CD4-positive, CD25-positive, alpha-beta regulatory T cell (primary cell): ENCODE measurements at regions not wholly inside any gene's neighbourhood (a gene's known extent, or its start where the extent isn't known, plus 50 kb on each side); places are given as distances from the start of the nearest gene placed in this dataset.

ENCODE experiments used
- ATAC-seq, 2 donors: fragments of 150-1000 bp; cut with Tn5 transposase; one replicate each; pipeline ENCODE4 v1.10.0; 2021; ENCODE audit warnings: low read depth in 2 of 2, moderate number of reproducible peaks in 2 of 2, moderate library complexity in 1 of 2
- DNase-seq, 3 donors: peaks; one replicate each; pipeline versions ENCODE4 v3.0.0 to v3.0.0-alpha.2; 2012 to 2022; ENCODE audit warnings: mixed read lengths in 1 of 3
- H3K27ac ChIP-seq: one replicate; pipeline ENCODE4 v1.7.0; 2013; ENCODE audit warnings: mild to moderate bottlenecking, low read length; ENCODE audit not compliant: insufficient read depth, poor library complexity, severe bottlenecking
- H3K27me3 ChIP-seq: one replicate; pipeline ENCODE4 v1.7.0; 2013; ENCODE audit warnings: low read length; ENCODE audit not compliant: control insufficient read depth, insufficient read depth
- H3K36me3 ChIP-seq: one replicate; pipeline ENCODE4 v1.7.0; 2013; ENCODE audit warnings: mild to moderate bottlenecking, low read length, moderate library complexity; ENCODE audit not compliant: control insufficient read depth, insufficient read depth
- H3K4me1 ChIP-seq: 2 replicates; pipeline ENCODE4 v1.7.0; 2013; ENCODE audit warnings: mild to moderate bottlenecking, low read length; ENCODE audit not compliant: insufficient read depth, control insufficient read depth, poor library complexity, severe bottlenecking
- H3K4me3 ChIP-seq: one replicate; pipeline ENCODE4 v1.7.0; 2013; ENCODE audit warnings: low read depth, mild to moderate bottlenecking, low read length, moderate library complexity
- H3K9me3 ChIP-seq, 2 experiments: 1 replicate in 1 of 2; 2 replicates in 1 of 2; pipeline ENCODE4 v1.7.0; 2013; ENCODE audit warnings: low read length in 2 of 2, mild to moderate bottlenecking in 1 of 2, moderate library complexity in 1 of 2; ENCODE audit not compliant: control insufficient read depth in 2 of 2
- H3K27ac Mint-ChIP-seq, 3 donors: one replicate each; pipeline ENCODE4 v1.8.0; 2020 to 2022; ENCODE audit warnings: mild to moderate bottlenecking in 3 of 3, mixed read lengths in 3 of 3, moderate library complexity in 2 of 3
- H3K27me3 Mint-ChIP-seq: one replicate; pipeline ENCODE4 v1.8.0; 2022; ENCODE audit warnings: mild to moderate bottlenecking, mixed read lengths
- H3K36me3 Mint-ChIP-seq: one replicate; pipeline ENCODE4 v1.8.0; 2020; ENCODE audit warnings: mixed read lengths
- H3K4me1 Mint-ChIP-seq, 4 donors: one replicate each; pipeline ENCODE4 v1.8.0; 2020 to 2022; ENCODE audit warnings: mixed read lengths in 4 of 4, mild to moderate bottlenecking in 1 of 4
- H3K4me3 Mint-ChIP-seq, 4 donors: one replicate each; pipeline ENCODE4 v1.8.0; 2020 to 2022; ENCODE audit warnings: mild to moderate bottlenecking in 4 of 4, mixed read lengths in 4 of 4, moderate library complexity in 3 of 4
- H3K9me3 Mint-ChIP-seq, 7 donors: one replicate each; pipeline ENCODE4 v1.8.0; 2020 to 2022; ENCODE audit warnings: mixed read lengths in 7 of 7, mild to moderate bottlenecking in 3 of 7, moderate library complexity in 2 of 7

- Mint-ChIP-seq H3K9me3 (peaks cover 0 to 6% (median 3%) of the 10 kb centered on the region in 7 donors), H3K36me3 (no peaks in the 10 kb centered on the region), H3K27ac (no peak overlapping the region), H3K4me3 (no peak overlapping the region), H3K4me1 (no peaks in the 10 kb centered on the region), H3K27me3 (no peaks in the 10 kb centered on the region)
- no peak for DNase-seq
- Histone ChIP-seq H3K9me3 (no peaks in the 10 kb centered on the region), H3K36me3 (no peaks in the 10 kb centered on the region), H3K27me3 (no peaks in the 10 kb centered on the region), H3K4me3 (no peak overlapping the region), H3K27ac (no peak overlapping the region), H3K4me1 (no peaks in the 10 kb centered on the region)
- ATAC-seq, result no peak
Observed at GRCh38 chr2:163205589-163206254, 367.2 kb upstream of the KCNH7 start.

GRCh38 chr2:163200741-163201140 lies 362.2 kb upstream of the KCNH7 start:
- Mint-ChIP-seq H3K4me3 (no peak overlapping the region), H3K9me3 (peaks cover 0 to 5% (median 3%) of the 10 kb centered on the region in 7 donors), H3K4me1 (no peaks in the 10 kb centered on the region), H3K27ac (no peak overlapping the region), H3K36me3 (no peaks in the 10 kb centered on the region), H3K27me3 (no peaks in the 10 kb centered on the region)
- Histone ChIP-seq H3K4me3 (no peak overlapping the region), H3K27me3 (no peaks in the 10 kb centered on the region), H3K36me3 (no peaks in the 10 kb centered on the region), H3K4me1 (no peaks in the 10 kb centered on the region), H3K27ac (no peak overlapping the region), H3K9me3 (no peaks in the 10 kb centered on the region)
- ATAC-seq (no peak), DNase-seq (no peak)

GRCh38 chr2:163198972-163199371 lies 360.4 kb upstream of the KCNH7 start:
- ATAC-seq, result no peak
- no peaks in the 10 kb centered on the region for H3K9me3 ChIP-seq

GRCh38 chr2:163198007-163198406 lies 359.4 kb upstream of the KCNH7 start:
- Histone ChIP-seq H3K4me1 (no peaks in the 10 kb centered on the region), H3K36me3 (no peaks in the 10 kb centered on the region), H3K27me3 (no peaks in the 10 kb centered on the region), H3K27ac (no peak overlapping the region), H3K4me3 (no peak overlapping the region), H3K9me3 (no peaks in the 10 kb centered on the region)
- no peak overlapping the region for H3K27ac Mint-ChIP-seq
- DNase-seq (no peak), ATAC-seq (no peak)
- no peaks in the 10 kb centered on the region for H3K4me1 Mint-ChIP-seq
- no peak overlapping the region for H3K4me3 Mint-ChIP-seq
- peaks cover 0 to 8% (median 2%) of the 10 kb centered on the region in 7 donors for H3K9me3 Mint-ChIP-seq
- no peaks in the 10 kb centered on the region for H3K27me3 Mint-ChIP-seq
- H3K36me3 Mint-ChIP-seq, result no peaks in the 10 kb centered on the region

More at GRCh38 chr2:163198972-163199371, 360.4 kb upstream of the KCNH7 start:
- no peaks in the 10 kb centered on the region for H3K27me3 ChIP-seq
- H3K36me3 Mint-ChIP-seq, result no peaks in the 10 kb centered on the region
- H3K4me1 Mint-ChIP-seq, result no peaks in the 10 kb centered on the region
- no peak overlapping the region for H3K27ac ChIP-seq
- H3K27me3 Mint-ChIP-seq, result no peaks in the 10 kb centered on the region
- no peaks in the 10 kb centered on the region for H3K36me3 ChIP-seq
- no peak overlapping the region for H3K27ac Mint-ChIP-seq
- no peak overlapping the region for H3K4me3 ChIP-seq
- H3K4me3 Mint-ChIP-seq, result no peak overlapping the region
- H3K9me3 Mint-ChIP-seq, result peaks cover 0 to 8% (median 2%) of the 10 kb centered on the region in 7 donors
- no peak for DNase-seq
- H3K4me1 ChIP-seq, result no peaks in the 10 kb centered on the region

DNA sequence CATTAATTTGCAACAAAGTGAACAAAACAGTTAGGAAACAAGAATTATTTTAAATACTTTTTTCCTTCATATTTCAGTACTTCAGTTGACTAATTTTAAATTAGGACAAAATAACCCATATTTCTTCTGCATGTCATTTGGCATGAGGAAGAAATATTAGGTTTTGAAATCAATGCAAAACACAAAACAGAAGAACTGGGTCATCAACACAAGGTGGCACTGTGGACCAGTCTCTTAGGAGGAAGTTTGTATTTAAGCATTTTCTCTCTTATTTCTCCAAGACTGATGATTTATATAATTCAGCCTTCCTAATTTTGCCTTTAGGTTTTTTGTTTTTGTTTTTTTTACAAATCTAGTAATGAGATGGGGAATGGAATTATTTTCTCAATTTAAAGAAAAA lies 352.8 kb upstream of the KCNH7 start:
- Histone ChIP-seq H3K27ac (no peak overlapping the region), H3K36me3 (no peaks in the 10 kb centered on the region), H3K9me3 (no peaks in the 10 kb centered on the region), H3K4me3 (no peak overlapping the region), H3K27me3 (no peaks in the 10 kb centered on the region), H3K4me1 (no peaks in the 10 kb centered on the region)
- Mint-ChIP-seq H3K27me3 (no peaks in the 10 kb centered on the region), H3K9me3 (peaks cover 0 to 8% (median 2%) of the 10 kb centered on the region in 7 donors), H3K4me3 (no peak overlapping the region), H3K27ac (no peak overlapping the region), H3K36me3 (no peaks in the 10 kb centered on the region), H3K4me1 (no peaks in the 10 kb centered on the region)
- ATAC-seq (no peak), DNase-seq (peak in 1 of 3 donors; percentile 1)

GRCh38 chr2:163187995-163188655 lies 349.6 kb upstream of the KCNH7 start:
- H3K27me3 Mint-ChIP-seq, result no peaks in the 10 kb centered on the region
- no peak overlapping the region for H3K4me3 Mint-ChIP-seq
- H3K27ac ChIP-seq, result no peak overlapping the region
- no peaks in the 10 kb centered on the region for H3K36me3 Mint-ChIP-seq
- H3K4me1 Mint-ChIP-seq, result no peaks in the 10 kb centered on the region
- H3K4me1 ChIP-seq, result no peaks in the 10 kb centered on the region
- no peak for ATAC-seq
- no peak overlapping the region for H3K4me3 ChIP-seq
- H3K27ac Mint-ChIP-seq, result no peak overlapping the region
- no peaks in the 10 kb centered on the region for H3K9me3 ChIP-seq
- H3K27me3 ChIP-seq, result no peaks in the 10 kb centered on the region
- H3K36me3 ChIP-seq, result no peaks in the 10 kb centered on the region
- DNase-seq, result no peak
- peaks cover 0 to 3% (median 2%) of the 10 kb centered on the region in 7 donors for H3K9me3 Mint-ChIP-seq

- Histone ChIP-seq H3K27ac (no peak overlapping the region), H3K27me3 (no peaks in the 10 kb centered on the region), H3K36me3 (no peaks in the 10 kb centered on the region), H3K4me3 (no peak overlapping the region), H3K4me1 (no peaks in the 10 kb centered on the region), H3K9me3 (no peaks in the 10 kb centered on the region)
- Mint-ChIP-seq H3K27ac (no peak overlapping the region), H3K27me3 (no peaks in the 10 kb centered on the region), H3K4me1 (no peaks in the 10 kb centered on the region), H3K9me3 (peaks cover 0 to 3% (median 2%) of the 10 kb centered on the region in 7 donors), H3K36me3 (no peaks in the 10 kb centered on the region), H3K4me3 (peak overlapping the region in 1 of 4 donors; percentile 4)
- no peak for ATAC-seq
- DNase-seq, result no peak
Observed at GRCh38 chr2:163187119-163187518, 348.6 kb upstream of the KCNH7 start.

GRCh38 chr2:163185160-163185559 lies 346.6 kb upstream of the KCNH7 start:
- peaks cover 0 to 3% (median 0%) of the 10 kb centered on the region in 7 donors for H3K9me3 Mint-ChIP-seq
- DNase-seq (no peak), ATAC-seq (no peak)

More at GRCh38 chr2:163185160-163185559, 346.6 kb upstream of the KCNH7 start:
- Mint-ChIP-seq H3K4me3 (no peak overlapping the region), H3K27me3 (no peaks in the 10 kb centered on the region), H3K4me1 (no peaks in the 10 kb centered on the region), H3K27ac (no peak overlapping the region), H3K36me3 (no peaks in the 10 kb centered on the region)
- H3K27ac ChIP-seq, result no peak overlapping the region
- H3K27me3 ChIP-seq, result no peaks in the 10 kb centered on the region
- H3K9me3 ChIP-seq, result no peaks in the 10 kb centered on the region
- no peaks in the 10 kb centered on the region for H3K4me1 ChIP-seq
- no peak overlapping the region for H3K4me3 ChIP-seq
- H3K36me3 ChIP-seq, result no peaks in the 10 kb centered on the region
